ENCODE measurements at regions not wholly inside any gene's neighbourhood (a gene's known extent, or its start where the extent isn't known, plus 50 kb on each side); places are given as distances from the start of the nearest gene placed in this dataset.

GRCh38 chr5:12526113-12526512 is 621.9 kb upstream of the CTNND2 start:
- TF ChIP-seq CTCF (IDR thresholded peaks at IDR 0.05) (no peak), EP300 (IDR thresholded peaks at IDR 0.05) (no peak)

All from sigmoid colon (tissue), 4 donors.